GM18870 (cell line): ENCODE measurements at regions not wholly inside any gene's neighbourhood (a gene's known extent, or its start where the extent isn't known, plus 50 kb on each side); places are given as distances from the start of the nearest gene placed in this dataset.
"Not testable (repeated sequence)": the region's sequence is repeated elsewhere in the genome, so short reads cannot be mapped to it uniquely, and the experiment has no call there.

Experiments used
- ATAC-seq: cut with Tn5 transposase; IDR thresholded peaks from one replicate; pipeline ENCODE4 v1.9.1; 2021; ENCODE audit warnings: moderate library complexity; ENCODE audit not compliant: unreplicated experiment

- peak; percentile 83 for ATAC-seq
Measured at GRCh38 chr6:76861403-76861802, 601.9 kb downstream of the HTR1B start.

GRCh38 chr6:76856065-76856464, 607.2 kb downstream of the HTR1B start:
- ATAC-seq: no peak

GRCh38 chr6:76852776-76853175, 610.5 kb downstream of the HTR1B start:
- no peak for ATAC-seq

- not testable (repeated sequence) for ATAC-seq
Measured at GRCh38 chr6:76849274-76849970, 613.9 kb downstream of the HTR1B start.

GRCh38 chr6:76843054-76843822, 620.1 kb downstream of the HTR1B start:
- no peak for ATAC-seq

GRCh38 chr6:76840865-76841264, 622.4 kb downstream of the HTR1B start:
- ATAC-seq: no peak

GRCh38 chr6:76840041-76840745, 623.1 kb downstream of the HTR1B start:
- ATAC-seq: no peak

- ATAC-seq: no peak
Measured at GRCh38 chr6:76839505-76839904, 623.8 kb downstream of the HTR1B start.

- no peak for ATAC-seq
Measured at GRCh38 chr6:76837564-76837963, 625.7 kb downstream of the HTR1B start.

- no peak for ATAC-seq
Measured at GRCh38 chr6:76835695-76836094, 627.6 kb downstream of the HTR1B start.

- ATAC-seq: no peak
Measured at GRCh38 chr6:76835293-76835692, 628.0 kb downstream of the HTR1B start.

GRCh38 chr6:76834399-76834798, 628.9 kb downstream of the HTR1B start:
- no peak for ATAC-seq

GRCh38 chr6:76831299-76831698, 632.0 kb downstream of the HTR1B start:
- ATAC-seq: no peak

- ATAC-seq: not testable (repeated sequence)
Measured at GRCh38 chr6:76823578-76823977, 639.7 kb downstream of the HTR1B start.

- ATAC-seq: no peak
Measured at GRCh38 chr6:76818451-76818850, 644.8 kb downstream of the HTR1B start.

GRCh38 chr6:76817429-76817828, 645.9 kb downstream of the HTR1B start:
- no peak for ATAC-seq

- no peak for ATAC-seq
Measured at GRCh38 chr6:76814496-76815458, 648.5 kb downstream of the HTR1B start.

GRCh38 chr6:76810286-76810685, 653.0 kb downstream of the HTR1B start:
- ATAC-seq: no peak

- ATAC-seq: no peak
Measured at GRCh38 chr6:76803038-76803580, 660.2 kb downstream of the HTR1B start.

GRCh38 chr6:76792394-76792793, 670.9 kb downstream of the HTR1B start:
- no peak for ATAC-seq
